ENCODE measurements at regions not wholly inside any gene's neighbourhood (a gene's known extent, or its start where the extent isn't known, plus 50 kb on each side); places are given as distances from the start of the nearest gene placed in this dataset.

- H3K36me3 ChIP-seq (ENCODE audit: control insufficient read depth, low read length), result no peaks in the 10 kb centered on the region
- peak overlapping the region; percentile 63 for H3K4me2 ChIP-seq (ENCODE audit: low read length)
- no peak overlapping the region for H3K27ac ChIP-seq (ENCODE audit: low read depth, low read length)
- H3K9me2 ChIP-seq (replicated peaks; ENCODE audit: control insufficient read depth, low read length), result no peaks in the 10 kb centered on the region
- no peaks in the 10 kb centered on the region for H3F3A ChIP-seq (ENCODE audit: control insufficient read depth, insufficient read depth)
- no peaks in the 10 kb centered on the region for H4K20me1 ChIP-seq (ENCODE audit: control insufficient read depth, insufficient read depth, low read depth, low read length)
- no peaks in the 10 kb centered on the region for H3K27me3 ChIP-seq (ENCODE audit: control insufficient read depth, low read length)
- TF ChIP-seq, protein P1, sequence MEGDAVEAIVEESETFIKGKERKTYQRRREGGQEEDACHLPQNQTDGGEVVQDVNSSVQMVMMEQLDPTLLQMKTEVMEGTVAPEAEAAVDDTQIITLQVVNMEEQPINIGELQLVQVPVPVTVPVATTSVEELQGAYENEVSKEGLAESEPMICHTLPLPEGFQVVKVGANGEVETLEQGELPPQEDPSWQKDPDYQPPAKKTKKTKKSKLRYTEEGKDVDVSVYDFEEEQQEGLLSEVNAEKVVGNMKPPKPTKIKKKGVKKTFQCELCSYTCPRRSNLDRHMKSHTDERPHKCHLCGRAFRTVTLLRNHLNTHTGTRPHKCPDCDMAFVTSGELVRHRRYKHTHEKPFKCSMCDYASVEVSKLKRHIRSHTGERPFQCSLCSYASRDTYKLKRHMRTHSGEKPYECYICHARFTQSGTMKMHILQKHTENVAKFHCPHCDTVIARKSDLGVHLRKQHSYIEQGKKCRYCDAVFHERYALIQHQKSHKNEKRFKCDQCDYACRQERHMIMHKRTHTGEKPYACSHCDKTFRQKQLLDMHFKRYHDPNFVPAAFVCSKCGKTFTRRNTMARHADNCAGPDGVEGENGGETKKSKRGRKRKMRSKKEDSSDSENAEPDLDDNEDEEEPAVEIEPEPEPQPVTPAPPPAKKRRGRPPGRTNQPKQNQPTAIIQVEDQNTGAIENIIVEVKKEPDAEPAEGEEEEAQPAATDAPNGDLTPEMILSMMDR (IDR thresholded peaks at IDR 0.05; ENCODE audit: low read depth, low read length, poor library complexity, severe bottlenecking), result no peak
- TF ChIP-seq EZH2phosphoT487 (IDR thresholded peaks at IDR 0.05; ENCODE audit: borderline replicate concordance, low read length), result no peak
- H3K9me3 ChIP-seq (ENCODE audit: control insufficient read depth, insufficient read depth, low read length), result no peaks in the 10 kb centered on the region
- peaks cover 68% of the 10 kb centered on the region for H3K4me1 ChIP-seq (ENCODE audit: control insufficient read depth, low read length)
- no peak overlapping the region for H3K4me3 ChIP-seq (ENCODE audit: low read length)
- no peaks in the 10 kb centered on the region for H3K79me2 ChIP-seq (ENCODE audit: control insufficient read depth, low read length)
These were observed 316.9 kb downstream of the QKI start for GRCh38 chr6:163731215-163732013.

- Histone ChIP-seq H3K4me3 (ENCODE audit: low read length) (no peak overlapping the region), H3K4me2 (ENCODE audit: low read length) (no peak overlapping the region), H3K27ac (ENCODE audit: low read depth, low read length) (no peak overlapping the region), H4K20me1 (ENCODE audit: control insufficient read depth, insufficient read depth, low read depth, low read length) (no peaks in the 10 kb centered on the region), H3K9me2 (replicated peaks; ENCODE audit: control insufficient read depth, low read length) (no peaks in the 10 kb centered on the region), H3K79me2 (ENCODE audit: control insufficient read depth, low read length) (no peaks in the 10 kb centered on the region), H3K27me3 (ENCODE audit: control insufficient read depth, low read length) (no peaks in the 10 kb centered on the region), H3F3A (ENCODE audit: control insufficient read depth, insufficient read depth) (no peaks in the 10 kb centered on the region), H3K4me1 (ENCODE audit: control insufficient read depth, low read length) (peaks cover 77% of the 10 kb centered on the region), H3K9me3 (ENCODE audit: control insufficient read depth, insufficient read depth, low read length) (no peaks in the 10 kb centered on the region), H3K36me3 (ENCODE audit: control insufficient read depth, low read length) (no peaks in the 10 kb centered on the region)
- TF ChIP-seq, protein P1 (IDR thresholded peaks at IDR 0.05; ENCODE audit: low read depth, low read length, poor library complexity, severe bottlenecking), result no peak
- TF ChIP-seq EZH2phosphoT487 (IDR thresholded peaks at IDR 0.05; ENCODE audit: borderline replicate concordance, low read length), result no peak
These were observed 316.0 kb downstream of the QKI start for GRCh38 chr6:163730246-163731210.

DNA sequence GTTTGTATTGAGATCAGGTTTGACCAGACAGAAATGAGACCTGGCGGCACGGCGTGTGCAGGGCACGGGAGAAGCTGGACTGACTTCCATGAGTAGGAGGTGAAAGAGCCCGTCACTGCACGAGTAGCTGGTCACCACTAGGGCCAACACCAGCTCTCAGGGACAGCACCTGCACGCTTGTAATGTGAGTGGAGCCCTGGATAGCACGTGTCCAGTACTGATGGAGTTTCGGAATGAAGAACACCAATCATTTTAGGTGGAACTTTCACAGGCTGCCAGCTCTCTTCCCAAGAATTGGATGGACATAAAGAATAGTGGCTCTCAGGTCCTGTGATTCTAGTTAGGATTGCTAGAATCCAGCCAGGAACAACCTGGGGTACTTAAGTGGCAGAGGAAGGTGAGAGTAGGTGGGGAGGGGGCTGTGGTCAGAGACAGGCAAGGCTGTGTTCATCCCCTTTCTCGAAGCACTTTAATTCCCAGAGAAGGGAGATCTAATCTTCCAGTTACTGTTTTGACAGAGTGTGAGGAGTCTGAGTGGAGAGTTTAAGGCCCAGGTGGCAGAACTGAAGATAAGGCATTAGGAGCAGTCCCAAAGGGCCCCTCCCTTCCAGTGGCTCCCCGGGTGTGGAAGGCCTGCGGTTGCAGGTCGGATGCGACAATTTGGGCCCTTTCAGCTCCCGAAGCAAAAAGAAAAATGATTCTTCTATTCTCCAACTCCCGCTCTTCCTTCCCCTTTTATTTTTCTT, 314.8 kb downstream of the QKI start:
- Histone ChIP-seq H3F3A (ENCODE audit: control insufficient read depth, insufficient read depth) (no peaks in the 10 kb centered on the region), H3K79me2 (ENCODE audit: control insufficient read depth, low read length) (no peaks in the 10 kb centered on the region), H4K20me1 (ENCODE audit: control insufficient read depth, insufficient read depth, low read depth, low read length) (no peaks in the 10 kb centered on the region), H3K36me3 (ENCODE audit: control insufficient read depth, low read length) (no peaks in the 10 kb centered on the region), H3K27me3 (ENCODE audit: control insufficient read depth, low read length) (no peaks in the 10 kb centered on the region), H3K9me3 (ENCODE audit: control insufficient read depth, insufficient read depth, low read length) (no peaks in the 10 kb centered on the region), H3K9me2 (replicated peaks; ENCODE audit: control insufficient read depth, low read length) (no peaks in the 10 kb centered on the region), H3K4me3 (ENCODE audit: low read length) (no peak overlapping the region), H3K27ac (ENCODE audit: low read depth, low read length) (no peak overlapping the region), H3K4me1 (ENCODE audit: control insufficient read depth, low read length) (peaks cover 79% of the 10 kb centered on the region), H3K4me2 (ENCODE audit: low read length) (no peak overlapping the region)
- TF ChIP-seq, protein P1 (IDR thresholded peaks at IDR 0.05; ENCODE audit: low read depth, low read length, poor library complexity, severe bottlenecking), result no peak
- TF ChIP-seq EZH2phosphoT487 (IDR thresholded peaks at IDR 0.05; ENCODE audit: borderline replicate concordance, low read length), result no peak
